Esophagus (tissue), 2 donors: ENCODE measurements at regions not wholly inside any gene's neighbourhood (a gene's known extent, or its start where the extent isn't known, plus 50 kb on each side); places are given as distances from the start of the nearest gene placed in this dataset.
"Not testable (repeated sequence)": the region's sequence is repeated elsewhere in the genome, so short reads cannot be mapped to it uniquely, and the experiment has no call there.

ENCODE experiments used
- H3K27ac ChIP-seq, 2 donors: one replicate each; pipeline ENCODE4 v1.5.1; 2013; ENCODE audit warnings: low read depth in 2 of 2, mild to moderate bottlenecking in 2 of 2, inconsistent platforms in 1 of 2, low read length in 1 of 2, moderate library complexity in 1 of 2
- H3K27me3 ChIP-seq, 2 donors: one replicate each; pipeline ENCODE4 v1.6.1; 2013; ENCODE audit warnings: low read length in 2 of 2, control low read depth in 1 of 2, mild to moderate bottlenecking in 1 of 2; ENCODE audit not compliant: insufficient read depth in 2 of 2, control insufficient read depth in 1 of 2
- H3K36me3 ChIP-seq, 2 donors: one replicate each; pipeline ENCODE4 v1.6.1; 2013; ENCODE audit warnings: low read length in 1 of 2; ENCODE audit not compliant: control insufficient read depth in 2 of 2, insufficient read depth in 2 of 2
- H3K4me1 ChIP-seq, 2 donors: one replicate each; pipeline ENCODE4 v1.6.1; 2013; ENCODE audit warnings: low read length in 1 of 2; ENCODE audit not compliant: control insufficient read depth in 2 of 2, insufficient read depth in 2 of 2
- H3K4me3 ChIP-seq, 2 donors: one replicate each; pipeline ENCODE4 v1.5.1; 2013; ENCODE audit warnings: low read length in 2 of 2, mild to moderate bottlenecking in 2 of 2, low read depth in 1 of 2, moderate library complexity in 1 of 2
- H3K9me3 ChIP-seq, 2 donors: one replicate each; pipeline ENCODE4 v1.6.1; 2013; ENCODE audit warnings: mild to moderate bottlenecking in 2 of 2, low read depth in 1 of 2, low read length in 1 of 2, moderate library complexity in 1 of 2; ENCODE audit not compliant: control insufficient read depth in 2 of 2, insufficient read depth in 1 of 2
- WGBS, 2 donors: extraction: QIAGEN DNeasy Blood & Tissue Kit; methylation state at CpG; one replicate each; pipeline ENCODE4 v1.1.7; 2013; 5-methylcytosine and 5-hydroxymethylcytosine counted together
- donor health status: healthy with polysubstance abuse.
- donor health status: Bipolar disorder and iron deficiency.

- H3K4me3 ChIP-seq, result no peak overlapping the region
- H3K27ac ChIP-seq, result no peak overlapping the region
- no peaks in the 10 kb centered on the region for H3K4me1 ChIP-seq
- H3K36me3 ChIP-seq, result no peaks in the 10 kb centered on the region
- no peaks in the 10 kb centered on the region for H3K9me3 ChIP-seq
- no peaks in the 10 kb centered on the region for H3K27me3 ChIP-seq
These were observed 304.1 kb downstream of the FGF10 start for GRCh38 chr5:44085083-44085482.

GRCh38 chr5:44074547-44074946, 314.7 kb downstream of the FGF10 start:
- not testable (repeated sequence) for H3K9me3 ChIP-seq, H3K27ac ChIP-seq, H3K4me3 ChIP-seq, H3K36me3 ChIP-seq, H3K4me1 ChIP-seq, H3K27me3 ChIP-seq
- 94 to 95% methylated on average over 21 of the region's 21 CpGs for WGBS, 2 donors

- H3K4me1 ChIP-seq, result no peaks in the 10 kb centered on the region
- no peak overlapping the region for H3K27ac ChIP-seq
- no peak overlapping the region for H3K4me3 ChIP-seq
- 73 to 88% methylated on average over 2 of the region's 2 CpGs for whole genome bisulfite sequencing, 2 donors
- no peaks in the 10 kb centered on the region for H3K9me3 ChIP-seq
- H3K27me3 ChIP-seq, result no peaks in the 10 kb centered on the region
- H3K36me3 ChIP-seq, result no peaks in the 10 kb centered on the region
These were observed 337.6 kb downstream of the FGF10 start for GRCh38 chr5:44051591-44051990.

- H3K4me3 ChIP-seq, result no peak overlapping the region
- H3K27ac ChIP-seq, result no peak overlapping the region
- no peaks in the 10 kb centered on the region for H3K9me3 ChIP-seq
- H3K27me3 ChIP-seq, result no peaks in the 10 kb centered on the region
- no peaks in the 10 kb centered on the region for H3K4me1 ChIP-seq
- H3K36me3 ChIP-seq, result no peaks in the 10 kb centered on the region
- 47 to 55% methylated on average over 4 of the region's 4 CpGs for WGBS, 2 donors
These were observed 340.8 kb downstream of the FGF10 start for GRCh38 chr5:44048276-44048984.

GRCh38 chr5:44046619-44047364, 342.4 kb downstream of the FGF10 start:
- Histone ChIP-seq H3K4me3 (no peak overlapping the region), H3K36me3 (no peaks in the 10 kb centered on the region), H3K9me3 (no peaks in the 10 kb centered on the region), H3K27ac (peak overlapping the region in 1 of 2 donors; percentile 26), H3K4me1 (no peaks in the 10 kb centered on the region), H3K27me3 (no peaks in the 10 kb centered on the region)
- 57 to 69% methylated on average over 6 of the region's 6 CpGs for WGBS, 2 donors

GRCh38 chr5:44044549-44044948, 344.7 kb downstream of the FGF10 start:
- H3K9me3 ChIP-seq, H3K4me1 ChIP-seq, H3K36me3 ChIP-seq, H3K4me3 ChIP-seq, H3K27me3 ChIP-seq, H3K27ac ChIP-seq: not testable (repeated sequence)
- WGBS, 2 donors, result 89 to 94% methylated on average over 4 of the region's 4 CpGs

GRCh38 chr5:44028226-44028625, 361.0 kb downstream of the FGF10 start:
- Histone ChIP-seq H3K27ac (no peak overlapping the region), H3K4me1 (no peaks in the 10 kb centered on the region), H3K4me3 (no peak overlapping the region), H3K27me3 (no peaks in the 10 kb centered on the region), H3K9me3 (peaks cover 3 to 4% of the 10 kb centered on the region in 2 donors), H3K36me3 (no peaks in the 10 kb centered on the region)
- WGBS, 2 donors, result 42 to 48% methylated on average over 1 of the region's 1 CpG

- no peaks in the 10 kb centered on the region for H3K9me3 ChIP-seq
- no peak overlapping the region for H3K27ac ChIP-seq
- no peaks in the 10 kb centered on the region for H3K36me3 ChIP-seq
- no peaks in the 10 kb centered on the region for H3K27me3 ChIP-seq
- H3K4me3 ChIP-seq, result no peak overlapping the region
- H3K4me1 ChIP-seq, result no peaks in the 10 kb centered on the region
These were observed 366.6 kb downstream of the FGF10 start for GRCh38 chr5:44022622-44023021.

GRCh38 chr5:44011518-44011917, 377.7 kb downstream of the FGF10 start:
- no peaks in the 10 kb centered on the region for H3K36me3 ChIP-seq
- H3K4me3 ChIP-seq, result no peak overlapping the region
- 72 to 76% methylated on average over 2 of the region's 2 CpGs for WGBS, 2 donors
- no peaks in the 10 kb centered on the region for H3K4me1 ChIP-seq
- peaks cover 0 to 2% of the 10 kb centered on the region in 2 donors for H3K9me3 ChIP-seq
- H3K27ac ChIP-seq, result no peak overlapping the region
- H3K27me3 ChIP-seq, result no peaks in the 10 kb centered on the region

GRCh38 chr5:44002381-44002901, 386.8 kb downstream of the FGF10 start:
- Histone ChIP-seq H3K27ac (no peak overlapping the region), H3K9me3 (no peaks in the 10 kb centered on the region), H3K4me3 (no peak overlapping the region), H3K27me3 (no peaks in the 10 kb centered on the region), H3K4me1 (no peaks in the 10 kb centered on the region), H3K36me3 (no peaks in the 10 kb centered on the region)
